ENCODE measurements at regions not wholly inside any gene's neighbourhood (a gene's known extent, or its start where the extent isn't known, plus 50 kb on each side); places are given as distances from the start of the nearest gene placed in this dataset.
A peak's percentile ranks its signal among the peaks of the same experiment; 100 is the strongest.
"Not testable (repeated sequence)": the region's sequence is repeated elsewhere in the genome, so short reads cannot be mapped to it uniquely, and the experiment has no call there.

DNA sequence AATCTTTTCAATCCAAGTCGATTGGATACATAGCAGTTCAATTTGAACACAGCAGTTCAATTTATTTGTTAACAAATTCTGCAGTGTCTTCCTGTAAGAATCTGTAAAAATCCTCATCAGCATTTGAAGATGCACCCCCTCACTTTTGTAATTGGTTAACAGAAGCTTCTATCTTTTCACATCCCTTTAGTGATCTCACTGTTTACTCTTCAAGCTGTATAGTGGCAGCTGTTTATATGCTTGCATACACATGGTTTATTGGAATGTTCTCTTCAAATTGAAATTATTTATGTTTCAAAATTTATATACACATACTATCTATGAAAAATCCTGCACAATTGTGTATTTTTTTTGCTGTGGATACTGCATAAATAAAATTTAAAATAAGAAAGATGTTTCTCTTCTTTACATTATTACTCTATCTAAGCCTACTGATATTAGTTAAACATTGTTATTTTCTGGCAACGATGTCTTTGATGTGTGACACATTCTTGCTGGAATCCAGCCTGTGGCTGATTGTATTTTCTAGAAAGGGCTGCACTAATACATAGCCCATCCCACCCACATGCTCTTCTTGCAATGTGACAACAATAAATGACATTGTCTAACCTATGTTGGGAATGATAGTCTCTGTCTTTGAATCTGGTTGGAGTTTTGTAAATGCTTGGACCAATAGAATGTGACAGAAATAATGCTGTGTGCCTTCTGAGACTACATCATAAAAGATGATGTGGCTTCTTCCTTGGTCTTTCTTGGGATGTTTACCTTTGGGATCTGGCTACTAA lies 573.0 kb downstream of the CD109 start:
- FAIRE-seq, result no peak

DNA sequence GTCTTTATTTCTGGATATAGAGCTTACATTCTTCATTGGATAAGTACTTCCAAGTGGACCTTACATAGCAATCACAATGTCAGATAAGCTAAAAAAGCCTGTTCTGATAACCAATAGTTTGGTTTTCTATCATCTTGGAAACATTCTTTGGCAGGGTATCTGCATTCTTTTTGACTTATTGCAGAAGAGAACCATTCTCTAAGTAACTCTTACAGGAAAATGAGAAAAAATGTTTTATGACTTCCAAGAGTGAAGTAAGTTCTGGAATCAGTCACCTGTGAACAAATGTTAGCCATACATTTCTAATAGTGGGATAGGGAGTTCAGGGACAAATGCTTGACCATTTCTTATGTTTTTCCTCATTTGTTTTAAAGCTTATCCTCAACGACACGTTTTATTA lies 564.0 kb downstream of the CD109 start:
- no peak for FAIRE-seq

DNA sequence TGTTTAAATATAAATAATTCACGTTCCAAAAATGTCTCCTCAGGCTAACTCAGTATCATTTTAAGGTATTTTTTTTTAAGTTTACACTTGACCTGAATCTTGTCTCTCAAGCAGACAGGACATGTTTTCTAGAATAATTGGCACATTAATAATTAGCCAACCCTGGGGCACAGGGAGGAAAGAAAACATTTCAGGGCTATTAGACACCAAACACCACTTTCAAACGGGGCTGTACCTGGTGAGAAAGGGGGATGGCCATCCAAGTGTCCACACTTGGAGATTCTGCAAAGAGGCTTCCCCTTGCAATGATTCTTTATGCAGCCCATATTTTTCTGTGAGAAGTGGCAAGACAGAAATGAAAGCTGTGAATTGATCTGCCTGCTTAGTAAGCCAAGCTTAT lies 560.8 kb downstream of the CD109 start:
- no peak for FAIRE-seq

DNA sequence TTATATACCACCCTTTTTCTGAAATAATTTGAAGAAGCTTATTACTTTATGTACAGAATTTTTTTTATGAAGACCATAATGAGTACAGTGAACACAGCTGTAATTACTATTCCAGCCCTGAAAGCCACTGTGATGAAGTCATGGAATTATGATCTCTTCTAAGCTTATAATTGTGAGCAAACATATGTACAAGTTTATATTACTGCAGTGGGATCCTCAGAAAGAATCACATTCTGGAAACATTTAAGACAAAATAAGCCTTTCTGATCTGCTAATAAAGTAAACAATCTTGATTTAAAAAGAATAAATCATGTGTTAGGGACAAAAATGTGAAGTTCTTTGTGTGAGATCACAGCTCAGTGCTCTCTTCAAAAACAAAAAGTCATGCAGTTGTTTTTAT lies 560.4 kb downstream of the CD109 start:
- no peak for FAIRE-seq

DNA sequence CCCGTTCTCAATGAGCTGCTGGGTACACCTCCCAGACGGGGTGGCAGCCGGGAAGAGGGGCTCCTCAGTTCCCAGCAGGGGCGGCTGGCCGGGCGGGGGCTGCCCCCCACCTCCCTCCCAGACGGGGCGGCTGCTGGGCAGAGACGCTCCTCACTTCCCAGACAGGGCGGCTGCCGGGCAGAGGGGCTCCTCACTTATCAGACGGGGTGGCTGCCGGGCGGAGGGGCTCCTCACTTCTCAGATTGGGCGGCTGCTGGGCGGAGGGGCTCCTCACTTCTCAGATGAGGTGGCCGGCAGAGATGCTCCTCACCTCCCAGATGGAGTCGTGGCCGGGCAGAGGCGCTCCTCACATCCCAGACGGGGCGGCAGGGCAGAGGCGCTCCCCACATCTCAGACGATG lies 559.0 kb downstream of the CD109 start:
- FAIRE-seq, result not testable (repeated sequence)

DNA sequence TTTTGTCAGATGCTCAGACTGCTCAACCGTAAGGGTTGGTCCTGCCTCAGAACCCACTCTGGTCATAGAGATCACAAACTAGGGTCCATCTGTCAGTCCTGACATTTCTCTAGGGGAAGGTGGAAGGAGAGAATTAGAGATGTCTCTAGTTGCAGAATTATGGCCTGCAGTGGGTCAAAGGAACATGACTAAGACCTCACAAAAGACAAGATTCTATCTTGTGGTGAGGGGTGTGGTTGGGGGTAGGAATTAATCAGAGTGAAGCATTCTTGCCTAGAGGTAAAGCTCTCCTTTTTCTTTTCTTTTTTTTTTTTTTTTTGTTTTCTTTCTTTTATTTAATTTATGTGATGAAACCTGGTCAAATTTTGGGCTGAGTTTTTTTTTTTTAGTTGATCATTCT lies 558.1 kb downstream of the CD109 start:
- not testable (repeated sequence) for FAIRE-seq

DNA sequence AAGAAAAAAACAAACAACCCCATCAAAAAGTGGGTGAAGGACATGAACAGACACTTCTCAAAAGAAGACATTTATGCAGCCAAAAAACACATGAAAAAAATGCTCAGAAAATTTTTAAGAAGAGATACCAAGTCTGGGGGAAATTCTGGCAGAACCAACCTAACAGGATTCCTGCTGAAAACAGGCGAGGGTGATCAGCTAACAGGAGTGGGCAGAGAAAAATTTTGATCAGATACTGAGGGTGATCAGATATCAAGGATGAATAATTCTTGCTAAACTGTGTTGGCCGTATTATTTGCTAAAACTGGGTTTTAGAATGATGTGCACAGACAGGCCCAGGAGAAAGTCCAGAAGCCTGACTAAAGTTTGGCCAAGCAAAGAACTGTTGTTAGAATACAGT lies 557.3 kb downstream of the CD109 start:
- FAIRE-seq, result no peak

DNA sequence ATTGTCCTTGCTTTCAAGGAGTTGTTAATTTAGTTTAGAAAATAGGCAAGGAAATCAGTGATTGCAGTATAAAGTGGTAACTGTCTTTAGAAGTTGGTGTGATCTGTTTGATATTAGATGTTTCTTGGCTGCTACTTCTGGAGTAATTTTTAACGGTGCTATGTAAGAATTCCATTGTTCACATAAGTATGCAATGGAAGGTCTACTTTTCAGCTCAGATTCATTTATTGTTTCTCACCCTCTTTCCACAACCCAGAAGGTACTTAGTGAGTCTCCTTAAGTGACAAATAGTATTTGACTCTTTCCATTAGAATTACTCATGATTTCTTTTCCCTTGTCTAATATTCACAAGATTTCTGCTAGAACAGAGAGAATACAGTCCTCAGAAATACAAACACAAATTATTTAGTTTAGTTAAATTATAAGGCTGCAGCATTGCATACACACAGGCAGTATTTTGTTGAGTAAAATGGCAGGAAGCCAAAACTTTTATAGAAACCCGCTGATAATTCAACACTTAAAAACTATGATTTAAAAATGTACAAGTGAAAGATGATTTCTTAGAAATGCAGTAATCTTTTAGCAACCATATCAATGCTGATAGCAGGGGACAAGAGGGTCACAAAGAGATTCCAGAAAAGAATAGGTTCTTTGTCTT lies 554.3 kb downstream of the CD109 start:
- FAIRE-seq, result no peak

DNA sequence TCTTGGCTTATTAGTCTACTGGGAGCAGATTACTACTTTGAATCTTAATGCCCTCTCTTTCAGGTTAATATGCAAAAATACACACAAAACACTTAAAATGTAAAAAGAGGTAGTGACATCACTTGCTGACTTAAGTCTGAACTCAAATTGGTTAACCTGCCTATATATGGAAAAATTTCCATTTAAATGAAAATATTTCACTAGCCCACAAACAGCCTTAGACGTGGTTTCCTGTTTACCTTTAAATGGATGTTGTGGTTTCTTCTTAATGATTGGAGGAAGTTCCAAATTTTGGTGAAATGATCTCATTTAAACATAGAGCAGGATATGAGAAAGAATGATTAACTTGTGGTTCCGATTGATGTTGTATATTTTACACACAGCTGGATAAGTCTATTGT lies 553.7 kb downstream of the CD109 start:
- FAIRE-seq, result peak; percentile 16

DNA sequence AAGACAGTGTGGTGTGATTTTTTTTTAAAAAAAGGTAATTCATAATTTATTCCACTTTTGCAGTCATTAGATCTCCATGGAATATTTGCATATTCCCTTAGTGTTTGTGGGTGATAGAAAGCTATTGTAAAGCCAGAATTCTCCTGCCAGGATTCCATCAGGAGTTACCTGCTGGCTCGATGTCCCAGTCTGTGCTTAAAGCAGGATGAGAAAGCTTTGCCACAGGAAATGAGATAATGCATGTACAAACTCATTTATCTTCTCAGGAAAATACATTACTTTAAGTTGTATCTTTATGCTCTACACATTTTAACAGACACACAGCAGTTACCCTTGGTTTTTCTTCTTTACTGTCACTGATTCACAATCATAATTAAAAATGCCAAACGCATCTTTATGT lies 553.0 kb downstream of the CD109 start:
- no peak for FAIRE-seq

DNA sequence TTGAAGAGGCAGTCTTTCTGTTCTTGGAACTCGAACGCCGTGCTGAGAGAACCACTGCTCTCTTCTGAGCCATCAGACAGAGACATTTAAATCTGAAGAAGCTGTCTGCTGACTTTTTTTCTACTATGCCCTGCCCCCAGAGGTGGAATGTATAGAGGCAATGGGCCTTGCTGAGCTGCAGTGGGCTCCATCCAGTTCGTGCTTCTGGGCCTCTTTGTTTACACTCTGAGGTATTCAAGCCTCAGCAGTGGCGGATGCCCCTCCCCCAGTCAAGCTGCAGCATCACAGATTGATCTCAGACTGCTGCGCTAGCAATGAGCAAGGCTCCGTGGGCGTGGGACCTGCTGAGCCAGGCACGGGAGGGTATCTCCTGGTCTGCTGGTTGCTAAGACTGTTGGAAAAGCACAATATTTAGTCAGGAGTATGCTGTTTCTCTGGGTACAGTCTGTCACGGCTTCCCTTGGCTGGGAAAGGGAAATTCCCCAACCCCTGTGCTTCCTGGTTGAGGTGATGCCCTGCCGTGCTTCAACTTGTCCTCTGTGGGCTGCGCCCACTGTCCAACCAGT lies 526.8 kb downstream of the CD109 start:
- FAIRE-seq, result no peak

DNA sequence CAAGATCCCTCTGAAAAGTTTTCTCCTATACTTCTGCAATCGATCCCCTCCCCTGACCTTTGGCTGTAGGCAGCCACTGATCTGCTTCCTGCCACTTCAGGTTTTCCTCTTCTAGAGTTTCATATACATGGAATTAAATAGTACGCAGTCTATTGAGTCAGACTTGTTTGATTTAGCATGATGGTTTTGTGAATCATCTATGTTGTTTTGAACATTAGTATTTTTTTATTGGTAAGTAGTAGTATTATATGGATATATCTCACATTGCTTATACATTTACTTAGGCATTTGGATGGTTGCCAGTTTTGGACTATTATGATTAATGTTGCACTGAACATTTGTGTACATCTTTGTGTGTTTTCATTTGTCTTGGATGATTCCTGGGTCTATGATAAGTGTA lies 518.0 kb downstream of the CD109 start:
- no peak for FAIRE-seq

DNA sequence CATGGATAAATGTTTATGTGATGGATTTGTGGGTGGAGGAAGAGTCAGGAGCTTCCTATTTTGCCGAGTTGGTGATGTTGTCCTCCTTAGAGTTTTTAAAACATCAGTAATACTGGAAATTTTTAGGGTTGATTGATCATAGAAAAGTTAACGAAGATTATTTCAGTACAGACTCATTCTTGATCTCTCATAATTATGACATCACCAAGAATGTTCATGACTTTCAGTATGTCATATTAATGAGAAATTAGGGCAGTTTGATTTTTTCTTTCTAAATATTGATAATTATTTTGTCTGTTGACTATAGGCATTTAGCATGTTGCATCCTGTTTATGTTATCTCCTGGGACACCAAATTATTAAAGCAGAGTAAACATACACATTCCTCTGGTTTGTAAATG lies 512.2 kb downstream of the CD109 start:
- FAIRE-seq, result no peak

DNA sequence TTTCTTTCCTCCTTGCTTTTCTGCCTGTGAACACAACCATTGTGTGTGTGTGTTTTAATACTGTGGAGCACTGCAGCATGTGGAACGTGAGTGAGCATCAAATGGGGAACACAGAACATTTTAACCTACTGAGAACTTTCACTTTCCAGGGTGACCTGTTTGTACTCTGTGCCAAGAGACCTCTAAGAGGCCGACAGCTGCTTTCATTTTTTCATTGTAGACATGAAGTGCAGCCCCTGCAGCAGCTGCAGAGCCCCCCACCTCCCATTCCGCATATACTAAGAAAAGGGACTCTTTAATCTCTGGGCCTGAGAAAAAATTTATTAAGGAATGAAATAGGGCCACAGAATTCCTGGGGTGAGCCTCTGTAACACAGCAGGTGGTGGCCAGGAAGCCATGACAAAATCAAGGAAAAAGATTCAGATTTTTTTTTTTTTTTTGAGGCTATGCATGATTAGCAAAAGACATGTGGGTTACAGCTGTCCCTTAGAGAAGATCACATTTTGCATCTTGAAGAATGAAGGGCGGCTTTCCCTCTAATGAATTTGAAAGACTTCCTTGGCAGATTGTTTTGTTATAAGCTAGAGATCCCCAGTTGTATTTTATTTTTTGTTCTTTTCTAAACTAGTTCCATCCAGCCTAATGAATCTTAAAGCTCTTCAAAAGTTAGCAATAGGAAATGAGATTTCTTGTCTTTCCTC lies 503.4 kb downstream of the CD109 start:
- no peak for FAIRE-seq

DNA sequence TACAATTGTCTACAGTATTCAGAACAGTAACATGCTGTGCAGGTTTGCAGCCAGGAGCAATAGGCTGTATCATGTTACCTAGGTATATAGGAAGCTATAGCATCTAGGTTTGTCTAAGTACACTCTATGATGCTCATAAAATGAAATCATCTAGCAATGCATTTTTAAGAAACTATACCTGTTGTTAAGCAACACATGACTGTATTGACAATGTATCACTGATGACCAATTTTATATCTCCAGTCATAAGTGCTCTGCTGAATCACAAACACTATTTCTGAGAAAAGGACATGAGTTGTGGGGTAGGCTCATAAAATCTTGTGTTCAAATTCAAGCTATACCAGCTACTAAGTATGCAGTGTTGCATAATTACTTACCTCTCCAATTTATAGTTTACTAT lies 501.3 kb downstream of the CD109 start:
- no peak for FAIRE-seq

DNA sequence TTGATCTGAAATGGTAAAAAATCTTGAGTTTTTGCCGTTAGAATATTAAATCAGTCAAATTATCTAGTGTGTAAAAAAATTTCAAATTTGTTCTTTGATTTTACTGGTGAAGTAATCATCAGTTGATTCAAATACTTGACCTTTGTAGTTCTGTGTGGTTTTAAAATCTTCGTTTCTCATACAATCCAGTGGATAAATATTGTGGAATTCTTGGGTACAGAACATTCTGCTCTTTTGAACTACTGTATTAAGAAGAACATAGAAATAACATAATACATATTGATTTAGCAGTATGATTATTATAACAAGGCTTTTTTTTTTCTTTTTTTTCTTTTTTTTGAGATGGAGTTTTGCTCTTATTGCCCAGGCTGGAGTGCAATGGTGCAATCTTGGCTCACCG lies 491.8 kb downstream of the CD109 start:
- FAIRE-seq, result no peak

DNA sequence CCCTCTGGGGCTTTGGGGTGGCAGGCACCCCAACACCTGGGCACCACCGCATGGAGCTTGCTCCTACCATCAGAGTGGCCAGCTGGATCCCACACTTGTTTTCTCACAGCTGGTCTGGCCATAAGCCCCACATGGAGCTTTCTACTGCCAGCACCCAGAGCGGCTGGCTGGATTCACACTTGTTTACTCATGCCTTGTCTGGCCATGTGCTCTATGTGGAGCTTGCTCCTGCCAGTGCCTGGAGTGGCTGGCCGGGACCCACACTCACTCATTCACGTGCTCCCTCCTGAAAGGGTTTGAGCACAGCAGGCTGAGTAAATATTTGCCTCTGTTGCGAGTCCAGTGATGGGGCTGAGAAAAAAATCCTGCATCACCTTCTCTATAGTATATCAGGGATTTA lies 487.0 kb downstream of the CD109 start:
- FAIRE-seq, result no peak

DNA sequence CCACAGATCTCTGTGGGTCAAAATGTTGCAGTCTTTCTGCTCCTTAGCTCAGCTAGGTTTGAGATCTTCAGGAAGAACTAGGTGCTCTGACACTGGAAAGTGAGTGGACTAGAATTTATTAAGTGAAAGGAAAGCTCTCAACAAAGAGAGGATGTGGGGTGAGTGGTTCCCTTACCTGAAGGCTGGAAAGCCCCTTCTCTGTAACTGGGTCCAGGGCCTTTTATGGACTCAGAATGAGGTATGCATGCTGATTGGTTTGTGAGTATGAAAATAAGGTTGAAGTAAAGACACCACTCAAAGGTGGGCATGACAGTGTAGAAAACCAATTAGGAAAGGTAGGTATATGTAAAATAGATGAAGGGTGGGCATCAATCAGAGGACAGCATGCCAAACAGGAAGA lies 485.5 kb downstream of the CD109 start:
- no peak for FAIRE-seq

DNA sequence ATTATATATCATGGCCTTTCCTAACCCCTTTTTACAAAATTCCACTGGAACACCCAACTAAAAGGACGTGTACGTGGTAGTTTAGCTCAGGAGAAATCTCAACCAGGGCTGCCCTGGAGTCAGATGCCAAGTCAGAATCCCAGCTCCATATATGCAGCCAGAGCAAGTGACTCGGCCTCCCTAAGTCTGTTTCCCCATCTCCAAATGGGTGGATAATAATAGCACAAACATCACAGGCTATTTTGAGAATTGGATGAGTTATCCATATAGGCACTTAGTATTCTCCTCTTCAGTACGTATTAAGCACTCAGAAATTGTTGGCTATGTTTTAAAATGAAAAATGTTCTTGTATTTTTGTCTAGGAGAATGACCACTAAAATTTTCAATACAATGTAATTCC lies 481.5 kb downstream of the CD109 start:
- FAIRE-seq, result no peak

DNA sequence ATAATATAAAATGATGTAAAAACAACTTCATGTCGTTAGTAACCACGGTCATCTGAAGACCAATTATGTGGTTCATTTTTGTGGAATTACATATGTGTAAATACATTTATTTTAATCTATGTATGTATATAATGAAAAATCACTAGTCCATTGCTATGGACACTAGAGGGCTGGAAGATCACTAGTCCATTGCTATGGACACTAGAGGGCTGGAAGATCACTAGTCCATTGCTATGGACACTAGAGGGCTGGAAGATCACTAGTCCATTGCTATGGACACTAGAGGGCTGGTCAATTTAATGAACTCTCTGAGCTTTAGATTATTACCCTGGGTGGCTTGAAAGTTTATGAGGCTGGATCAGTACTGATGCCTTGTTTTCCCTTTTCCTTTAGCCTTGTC lies 474.5 kb downstream of the CD109 start:
- not testable (repeated sequence) for FAIRE-seq

DNA sequence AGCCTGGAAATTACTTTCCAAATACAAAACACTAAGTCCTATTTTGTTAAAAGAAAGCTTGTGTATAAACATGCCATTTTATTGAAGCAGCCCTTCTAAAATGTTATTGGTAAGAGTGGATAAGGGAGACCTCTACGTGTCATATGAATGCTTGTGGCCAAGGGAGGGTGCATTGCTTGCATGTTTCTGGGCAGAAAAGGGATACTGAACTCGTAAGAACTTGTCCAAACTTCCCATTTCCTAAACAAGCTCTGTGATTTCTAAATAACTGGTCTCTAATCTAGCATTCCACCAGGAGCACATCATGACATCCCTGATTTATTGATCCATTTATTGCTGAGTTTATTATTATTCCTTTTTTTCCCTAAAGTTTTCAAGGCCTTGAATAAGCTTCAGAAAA lies 474.1 kb downstream of the CD109 start:
- no peak for FAIRE-seq

DNA sequence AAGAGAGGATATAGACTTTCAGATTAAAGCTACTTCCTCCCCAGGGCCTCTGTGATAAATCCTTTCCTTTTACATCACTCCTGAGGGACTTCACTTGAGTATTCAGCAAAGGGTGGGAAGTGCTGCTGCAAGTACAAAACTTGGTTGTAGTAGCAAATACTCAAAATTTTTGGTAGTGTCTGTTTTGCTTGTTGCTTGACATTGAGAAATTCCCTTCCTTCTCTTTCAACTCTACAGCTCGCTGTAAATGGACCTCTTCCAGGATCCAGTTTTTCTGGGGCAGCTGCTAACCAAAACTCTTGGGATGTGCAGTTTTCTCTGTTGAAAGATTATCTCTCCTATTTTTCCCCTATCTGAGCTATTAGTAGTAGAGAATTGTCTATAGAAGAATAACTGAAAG lies 472.0 kb downstream of the CD109 start:
- FAIRE-seq, result no peak

DNA sequence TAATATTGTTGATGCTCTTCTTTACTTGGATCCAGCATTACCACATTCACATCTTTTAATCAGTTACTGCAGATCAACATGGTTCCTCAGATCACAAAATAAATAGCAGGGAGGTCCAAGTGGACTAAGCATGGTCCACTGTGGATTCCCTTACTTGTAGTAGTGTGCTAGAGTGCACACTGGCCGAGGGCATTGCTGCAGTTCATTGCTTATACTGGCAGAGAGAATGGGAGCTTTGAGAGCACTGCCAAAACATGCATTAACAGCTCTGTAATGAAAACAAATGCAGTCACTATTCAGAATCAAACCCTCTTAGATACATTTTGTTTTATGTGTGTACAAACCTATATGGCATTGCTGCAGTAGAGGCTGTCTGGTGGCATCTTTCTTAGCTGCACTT lies 471.5 kb downstream of the CD109 start:
- no peak for FAIRE-seq

DNA sequence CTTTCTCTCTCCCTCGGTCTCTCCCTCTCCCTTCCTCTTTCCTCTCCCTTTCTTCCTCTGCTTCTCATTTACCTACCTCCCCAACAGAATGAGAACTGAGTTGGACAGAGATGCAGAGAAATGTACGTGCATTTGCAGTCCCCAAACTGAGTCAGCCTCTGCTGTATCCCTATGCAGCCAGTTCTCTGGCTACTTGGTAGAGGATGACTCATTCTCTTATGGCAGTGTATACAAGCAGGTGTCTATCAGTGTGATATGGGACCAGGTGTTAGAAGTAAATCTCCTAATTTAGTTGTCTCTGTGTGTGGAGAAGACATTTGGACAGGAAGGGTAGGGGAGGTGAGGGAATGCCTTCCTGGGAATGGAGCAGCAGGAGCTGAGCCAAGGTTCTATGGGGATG lies 470.8 kb downstream of the CD109 start:
- no peak for FAIRE-seq
